HG02852 (cell line): ENCODE measurements at regions not wholly inside any gene's neighbourhood (a gene's known extent, or its start where the extent isn't known, plus 50 kb on each side); places are given as distances from the start of the nearest gene placed in this dataset.

Source experiments
- ATAC-seq: cut with Tn5 transposase; IDR thresholded peaks from one replicate; pipeline ENCODE4 v1.9.1; 2021; ENCODE audit warnings: mild to moderate bottlenecking, moderate library complexity; ENCODE audit not compliant: unreplicated experiment

DNA sequence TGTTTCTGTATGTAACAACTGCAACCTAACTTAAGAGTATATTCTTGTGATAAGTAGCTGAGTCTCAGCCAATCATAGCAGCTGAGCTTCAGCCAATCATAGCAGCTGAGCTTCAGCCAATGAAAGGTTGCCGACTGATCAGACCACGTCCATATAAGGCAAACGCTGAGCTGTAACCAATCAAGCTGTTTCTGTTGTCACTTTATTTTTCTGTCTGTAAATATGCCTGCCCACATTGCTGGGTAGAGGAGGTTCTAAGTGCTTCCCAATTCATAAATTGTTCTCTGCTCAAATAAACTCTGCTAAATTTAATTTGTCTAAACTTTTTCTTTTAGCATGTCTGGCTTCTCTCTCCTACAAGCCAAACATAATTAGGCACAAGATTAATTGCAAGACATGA lies 231.5 kb upstream of the TCF4 start:
- no peak for ATAC-seq

DNA sequence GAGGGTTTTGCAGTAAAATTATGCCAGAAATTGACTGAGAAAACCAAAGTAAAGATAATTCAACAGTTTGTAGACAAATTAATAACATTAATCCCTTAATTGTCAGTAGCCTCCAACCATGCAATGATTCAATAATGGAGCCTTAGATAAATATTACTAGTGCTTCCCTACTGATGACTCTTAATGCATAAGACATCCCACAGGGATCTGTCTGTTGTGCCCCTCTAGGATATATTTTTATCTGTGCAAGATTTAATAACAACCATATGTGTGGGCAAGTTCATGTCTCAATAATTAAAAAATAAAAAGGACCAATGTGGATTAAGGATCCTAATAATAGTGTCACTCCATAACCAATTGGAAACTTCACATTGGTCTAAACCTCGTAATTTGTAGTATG lies 230.3 kb upstream of the TCF4 start:
- ATAC-seq = no peak

DNA sequence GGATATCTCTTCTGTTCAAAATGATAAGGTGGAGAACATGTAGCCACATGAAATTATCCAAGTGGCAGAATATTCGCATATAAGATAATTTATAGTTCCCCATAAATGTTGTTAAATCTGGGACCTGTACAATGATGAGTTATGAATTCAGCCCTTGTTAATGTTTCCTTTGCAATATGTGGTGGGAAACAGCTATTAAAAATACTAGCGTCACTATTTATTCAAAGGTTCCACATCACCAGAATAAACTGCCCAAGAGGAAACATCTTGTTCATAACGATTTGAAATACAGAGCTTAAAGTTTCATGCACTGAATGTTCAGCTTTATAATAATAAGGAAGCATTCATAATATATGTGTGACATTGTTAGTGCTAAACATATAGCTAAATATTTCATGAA lies 223.9 kb upstream of the TCF4 start:
- ATAC-seq = no peak

GRCh38 chr18:55805666-55806065 lies 217.7 kb upstream of the TCF4 start:
- ATAC-seq = no peak

DNA sequence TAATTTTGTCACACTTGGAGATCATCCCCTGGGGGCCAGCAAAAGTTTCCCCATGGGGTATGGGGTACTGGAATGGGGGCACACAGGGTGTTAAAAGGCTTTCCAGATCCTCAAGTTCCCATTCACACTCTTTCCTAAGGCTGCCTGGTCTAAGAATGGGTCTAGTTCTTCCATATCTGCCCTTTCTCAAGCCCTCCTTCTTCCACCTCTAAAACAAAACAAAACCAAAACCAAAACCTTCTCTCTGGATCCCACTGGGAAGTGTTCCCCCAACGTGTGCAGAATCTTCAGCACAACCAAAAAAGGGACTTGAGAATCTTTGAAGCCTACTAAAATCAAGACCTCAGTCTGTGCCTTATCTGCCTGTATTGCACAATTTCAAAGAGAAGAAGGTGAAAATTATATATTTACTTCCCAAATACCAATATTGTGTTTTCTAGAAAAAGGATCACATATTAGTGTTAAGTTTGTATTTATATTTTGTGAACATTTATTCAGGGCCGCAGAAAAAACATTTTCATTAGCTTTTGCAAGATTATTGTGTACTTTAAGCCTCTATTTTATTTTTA lies 207.2 kb upstream of the TCF4 start:
- ATAC-seq = no peak

DNA sequence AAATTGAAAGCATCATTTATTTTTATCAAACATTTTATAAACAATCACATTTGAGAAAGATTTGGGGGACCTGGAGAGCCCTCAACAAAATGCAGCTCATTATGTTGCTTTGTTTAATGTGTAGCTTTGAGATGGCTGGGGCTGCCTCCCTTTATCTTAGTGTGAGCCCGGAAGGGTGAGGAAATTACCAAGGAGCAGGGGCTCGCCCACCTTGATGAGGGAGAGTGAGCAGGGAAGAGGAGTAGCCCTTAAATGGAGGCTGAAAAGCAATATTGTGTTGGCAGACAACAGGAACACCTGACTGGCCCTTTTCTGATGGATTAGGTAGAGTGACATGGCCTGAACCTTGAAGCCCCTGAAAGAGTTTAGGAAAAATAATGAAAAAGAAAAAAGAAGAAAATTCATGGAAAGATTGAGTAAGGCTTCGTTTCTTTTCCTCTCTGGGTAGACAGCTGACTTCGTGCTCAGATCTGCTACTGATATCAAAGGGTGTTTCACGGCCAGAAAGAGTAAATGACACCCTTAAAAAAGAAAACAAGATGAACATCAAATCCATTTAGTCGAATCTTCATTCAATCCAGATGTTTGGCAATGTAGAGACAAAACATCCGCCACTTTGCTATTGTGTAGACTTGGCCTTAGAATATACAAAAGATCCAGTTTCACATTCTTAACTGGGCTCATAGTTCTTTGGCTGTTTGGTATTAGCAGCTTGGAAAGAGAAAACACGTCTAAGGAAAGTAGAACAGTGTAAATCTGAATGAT lies 206.5 kb upstream of the TCF4 start:
- no peak for ATAC-seq

GRCh38 chr18:55790296-55790695 lies 202.3 kb upstream of the TCF4 start:
- ATAC-seq = no peak

GRCh38 chr18:55787536-55788073 lies 199.6 kb upstream of the TCF4 start:
- no peak for ATAC-seq

- ATAC-seq = no peak
Measured at GRCh38 chr18:55786651-55787272, 198.8 kb upstream of the TCF4 start.

GRCh38 chr18:55783921-55784320 lies 195.9 kb upstream of the TCF4 start:
- no peak for ATAC-seq

- ATAC-seq = no peak
Measured at GRCh38 chr18:55781481-55781957, 193.5 kb upstream of the TCF4 start.

DNA sequence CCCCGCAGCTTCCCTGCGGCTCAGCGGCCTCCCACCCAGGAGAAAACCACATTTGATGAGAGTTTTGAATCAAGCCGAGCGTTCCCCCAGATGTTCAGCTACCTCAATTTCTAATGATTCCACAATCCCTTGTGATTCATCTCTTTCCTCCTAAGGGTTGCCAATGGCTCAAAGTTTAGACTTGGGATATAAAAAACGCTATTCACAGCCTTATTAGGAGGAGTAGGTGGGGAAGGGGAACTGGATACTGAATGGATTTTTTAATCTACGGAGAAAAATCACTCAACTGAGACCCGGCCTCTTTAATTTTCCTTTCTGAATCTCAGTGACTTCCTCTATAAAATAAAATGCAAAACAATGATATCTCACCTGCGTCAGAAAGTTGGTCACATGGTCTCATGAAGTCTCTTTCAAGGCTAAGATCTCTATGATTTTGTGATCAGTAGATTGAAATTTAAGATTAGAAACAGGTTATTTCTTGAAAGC lies 192.6 kb upstream of the TCF4 start:
- no peak for ATAC-seq

GRCh38 chr18:55779691-55780585 lies 191.9 kb upstream of the TCF4 start:
- no peak for ATAC-seq

GRCh38 chr18:55778788-55779690 lies 191.0 kb upstream of the TCF4 start:
- no peak for ATAC-seq

- ATAC-seq = no peak
Measured at GRCh38 chr18:55777666-55778304, 189.8 kb upstream of the TCF4 start.

DNA sequence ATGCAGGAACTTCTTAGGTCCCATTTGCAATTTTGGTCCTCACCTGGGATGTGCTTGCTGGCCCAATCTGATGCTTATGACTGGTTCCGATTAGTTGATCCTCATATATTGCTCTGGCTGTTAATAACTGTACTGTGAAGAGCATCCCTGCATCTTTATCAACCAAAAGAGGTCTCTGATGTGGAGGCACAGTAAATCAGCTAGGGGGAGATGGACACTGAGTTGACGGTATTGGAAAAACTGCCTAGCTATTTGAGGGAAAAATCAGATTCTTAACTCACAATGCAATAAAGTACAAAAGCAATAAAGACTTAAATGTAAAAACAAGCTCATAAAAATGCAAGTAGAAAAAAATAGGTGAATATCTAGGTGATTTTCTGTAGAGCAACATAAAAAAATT lies 188.0 kb upstream of the TCF4 start:
- ATAC-seq = no peak

- no peak for ATAC-seq
Measured at GRCh38 chr18:55774505-55774904, 186.5 kb upstream of the TCF4 start.

- ATAC-seq = no peak
Measured at GRCh38 chr18:55768255-55768654, 180.3 kb upstream of the TCF4 start.

DNA sequence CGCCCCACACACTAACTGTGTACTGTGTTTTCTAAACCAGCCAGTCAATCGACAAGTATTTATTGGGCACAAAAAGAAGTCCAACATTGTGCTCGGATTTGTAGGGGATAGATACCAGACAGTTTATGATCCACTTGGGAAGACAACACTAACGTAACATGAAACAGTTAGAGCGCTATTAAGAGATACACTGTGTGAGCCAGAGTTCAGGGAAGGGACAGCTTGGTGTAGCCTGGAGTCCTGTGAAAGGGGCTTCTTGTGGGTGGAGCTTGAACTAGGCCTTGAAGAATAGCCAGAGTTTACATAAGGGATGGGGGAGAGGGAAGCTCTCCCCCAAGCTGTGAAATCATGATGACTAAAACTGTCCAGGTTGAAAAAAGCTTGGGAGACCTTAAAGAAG lies 176.4 kb upstream of the TCF4 start:
- no peak for ATAC-seq
